Keratinocyte (primary cell): ENCODE measurements at regions not wholly inside any gene's neighbourhood (a gene's known extent, or its start where the extent isn't known, plus 50 kb on each side); places are given as distances from the start of the nearest gene placed in this dataset.

ENCODE experiments used
- DNase-seq: peaks from one replicate; pipeline ENCODE4 v3.0.0-alpha.2; 2011; ENCODE audit warnings: low read depth, missing footprints, low spot score
- FAIRE-seq: peaks from 2 replicates; lab custom pipeline; 2011; peaks lifted over from hg19 to GRCh38; lab: Jason Lieb, UNC
- H2AFZ ChIP-seq: 2 replicates; pipeline ENCODE4 v1.6.0; 2012; ENCODE audit warnings: low read length, control low read depth, inconsistent platforms; ENCODE audit not compliant: control insufficient read depth
- H3K27ac ChIP-seq: 2 replicates; pipeline ENCODE4 v1.5.1; 2011; ENCODE audit warnings: low read length; ENCODE audit not compliant: control insufficient read depth, insufficient read depth
- H3K27me3 ChIP-seq: 3 replicates; pipeline ENCODE4 v1.6.0; 2011; ENCODE audit warnings: low read length; ENCODE audit not compliant: control insufficient read depth, insufficient read depth; ENCODE audit errors: extremely low read depth
- H3K36me3 ChIP-seq, 2 experiments: 2 replicates in 1 of 2; 3 replicates in 1 of 2; pipeline ENCODE4 v1.5.1; 2011; ENCODE audit warnings: low read length in 2 of 2, mild to moderate bottlenecking in 1 of 2; ENCODE audit not compliant: control insufficient read depth in 2 of 2, insufficient read depth in 2 of 2; ENCODE audit errors: extremely low read depth in 1 of 2
- H3K4me1 ChIP-seq: 3 replicates; pipeline ENCODE4 v1.5.1; 2011; ENCODE audit warnings: low read length; ENCODE audit not compliant: control insufficient read depth, insufficient read depth; ENCODE audit errors: extremely low read depth
- H3K4me2 ChIP-seq: 3 replicates; pipeline ENCODE4 v1.6.0; 2011; ENCODE audit warnings: low read depth, low read length; ENCODE audit not compliant: control insufficient read depth, insufficient read depth; ENCODE audit errors: extremely low read depth
- H3K4me3 ChIP-seq, 3 experiments: fragments of 200-600 bp in 1 of 3; sonication (generic) in 1 of 3; 2 replicates in 2 of 3; 3 replicates in 1 of 3; pipeline ENCODE4 v1.5.1; 2011 to 2016; ENCODE audit warnings: low read length in 3 of 3, mild to moderate bottlenecking in 3 of 3, control low read depth in 2 of 3, inconsistent platforms in 1 of 3, low read depth in 1 of 3, mixed read lengths in 1 of 3, mixed run types in 1 of 3, moderate library complexity in 1 of 3; ENCODE audit not compliant: control insufficient read depth in 2 of 3, insufficient read depth in 2 of 3; ENCODE audit errors: extremely low read depth in 1 of 3
- H3K79me2 ChIP-seq: 2 replicates; pipeline ENCODE4 v1.6.0; 2012; ENCODE audit warnings: low read length; ENCODE audit not compliant: control insufficient read depth, insufficient read depth
- H3K9ac ChIP-seq: 3 replicates; pipeline ENCODE4 v1.6.0; 2011; ENCODE audit warnings: low read length; ENCODE audit not compliant: control insufficient read depth, insufficient read depth; ENCODE audit errors: extremely low read depth
- H3K9me1 ChIP-seq: 3 replicates; pipeline ENCODE4 v1.6.0; 2011; ENCODE audit warnings: low read length; ENCODE audit not compliant: control insufficient read depth, insufficient read depth; ENCODE audit errors: extremely low read depth
- H3K9me3 ChIP-seq: 2 replicates; pipeline ENCODE4 v1.5.1; 2012; ENCODE audit warnings: low read depth, low read length; ENCODE audit not compliant: control insufficient read depth
- H4K20me1 ChIP-seq: 3 replicates; pipeline ENCODE4 v1.6.0; 2011; ENCODE audit warnings: low read length; ENCODE audit not compliant: control insufficient read depth, insufficient read depth; ENCODE audit errors: extremely low read depth
- CTCF ChIP-seq, 3 experiments: IDR thresholded peaks in 1 of 3; conservative IDR thresholded peaks in 1 of 3; optimal IDR thresholded peaks in 1 of 3; 2 replicates in 2 of 3; 3 replicates in 1 of 3; pipeline versions ENCODE3 to v1.5.1; 2011; ENCODE audit warnings: low read length in 3 of 3, mild to moderate bottlenecking in 3 of 3, moderate library complexity in 2 of 3, control low read depth in 1 of 3, inconsistent platforms in 1 of 3; ENCODE audit not compliant: insufficient read depth in 2 of 3; ENCODE audit errors: extremely low read depth in 1 of 3
- EZH2 ChIP-seq: IDR thresholded peaks from one replicate; pipeline ENCODE4 v1.6.1; 2012; ENCODE audit warnings: inconsistent platforms, mild to moderate bottlenecking, low read length, moderate library complexity
- dilution Hi-C: fragments of 300-500 bp; cut with MboI; formaldehyde crosslinking; loops from one replicate; pipeline ENCODE4 v1.7.0; 2020; ENCODE audit warnings: low sequenced_read_pairs; ENCODE audit not compliant: extremely low pct_ligation_motif_present

GRCh38 chr6:8750627-8751026, 315.3 kb upstream of the SLC35B3 start:
- H3K79me2 ChIP-seq = no peaks in the 10 kb centered on the region
- H3K9me3 ChIP-seq = no peaks in the 10 kb centered on the region
- H3K9ac ChIP-seq = no peak overlapping the region
- TF ChIP-seq CTCF (optimal IDR thresholded peaks at IDR 0.05 in 1 of 3, IDR thresholded peaks at IDR 0.05 in 1 of 3, conservative IDR thresholded peaks at IDR 0.05 in 1 of 3; ENCODE audit: extremely low read depth in 1 of 3, insufficient read depth in 2 of 3, low read length in 3 of 3) (no peak), EZH2 (no peak)
- H3K27me3 ChIP-seq = peaks cover 3% of the 10 kb centered on the region
- H4K20me1 ChIP-seq = no peaks in the 10 kb centered on the region
- DNase-seq (no peak), FAIRE-seq (no peak)
- no peaks in the 10 kb centered on the region for H3K36me3 ChIP-seq
- dilution Hi-C loops = no loop called here
- H3K4me2 ChIP-seq = no peak overlapping the region
- no peak overlapping the region for H3K27ac ChIP-seq
- H3K4me3 ChIP-seq = no peak overlapping the region
- no peaks in the 10 kb centered on the region for H3K9me1 ChIP-seq
- H2AFZ ChIP-seq = no peak overlapping the region
- no peaks in the 10 kb centered on the region for H3K4me1 ChIP-seq

- no peaks in the 10 kb centered on the region for H3K36me3 ChIP-seq
- H3K9me1 ChIP-seq = no peaks in the 10 kb centered on the region
- no peak overlapping the region for H3K4me3 ChIP-seq
- no peak overlapping the region for H3K4me2 ChIP-seq
- H3K79me2 ChIP-seq = no peaks in the 10 kb centered on the region
- H4K20me1 ChIP-seq = no peaks in the 10 kb centered on the region
- peaks cover 3% of the 10 kb centered on the region for H3K27me3 ChIP-seq
- FAIRE-seq (no peak), DNase-seq (no peak)
- no peaks in the 10 kb centered on the region for H3K9me3 ChIP-seq
- H3K9ac ChIP-seq = no peak overlapping the region
- H3K4me1 ChIP-seq = no peaks in the 10 kb centered on the region
- no peak for TF ChIP-seq EZH2
- TF ChIP-seq CTCF (optimal IDR thresholded peaks at IDR 0.05 in 1 of 3, IDR thresholded peaks at IDR 0.05 in 1 of 3, conservative IDR thresholded peaks at IDR 0.05 in 1 of 3; ENCODE audit: extremely low read depth in 1 of 3, insufficient read depth in 2 of 3, low read length in 3 of 3) = no peak
- dilution Hi-C loops = no loop called here
- H3K27ac ChIP-seq = no peak overlapping the region
- no peak overlapping the region for H2AFZ ChIP-seq
Observed at GRCh38 chr6:8749465-8749864, 314.1 kb upstream of the SLC35B3 start.
